KMS-11 (cell line): ENCODE measurements at regions not wholly inside any gene's neighbourhood (a gene's known extent, or its start where the extent isn't known, plus 50 kb on each side); places are given as distances from the start of the nearest gene placed in this dataset.

Experiments used
- H2AFZ ChIP-seq: fragments of 200-600 bp; sonication (generic); 2 replicates; pipeline ENCODE4 v1.6.1; 2016; ENCODE audit warnings: antibody characterized with exemption, mixed run types, low read depth
- H3K27ac ChIP-seq: fragments of 200-600 bp; sonication (generic); 2 replicates; pipeline ENCODE4 v1.6.1; 2016; ENCODE audit warnings: mild to moderate bottlenecking, mixed run types
- H3K27me3 ChIP-seq: fragments of 200-600 bp; sonication (generic); 2 replicates; pipeline ENCODE4 v1.6.1; 2017; ENCODE audit warnings: mild to moderate bottlenecking, low read depth, mixed run types, moderate library complexity; ENCODE audit not compliant: insufficient read depth
- H3K36me3 ChIP-seq: fragments of 200-600 bp; sonication (generic); 2 replicates; pipeline ENCODE4 v1.6.1; 2017; ENCODE audit warnings: mild to moderate bottlenecking, mixed run types; ENCODE audit not compliant: insufficient read depth
- H3K4me1 ChIP-seq: fragments of 200-600 bp; sonication (generic); 2 replicates; pipeline ENCODE4 v1.6.1; 2016; ENCODE audit warnings: mild to moderate bottlenecking, low read depth, mixed run types; ENCODE audit not compliant: poor library complexity, severe bottlenecking
- H3K4me2 ChIP-seq: fragments of 200-600 bp; sonication (generic); 2 replicates; pipeline ENCODE4 v1.7.0; 2016; ENCODE audit warnings: mild to moderate bottlenecking, mixed run types
- H3K4me3 ChIP-seq: fragments of 200-600 bp; sonication (generic); IDR thresholded peaks from 2 replicates; pipeline ENCODE4 v1.6.1; 2017; ENCODE audit warnings: low read depth, low read length, mixed read lengths; ENCODE audit not compliant: insufficient read depth
- H3K79me2 ChIP-seq: fragments of 200-600 bp; sonication (generic); 2 replicates; pipeline ENCODE4 v1.6.1; 2016; ENCODE audit warnings: low read depth, mixed run types; ENCODE audit not compliant: insufficient read depth
- H3K9ac ChIP-seq: fragments of 200-600 bp; sonication (generic); 2 replicates; pipeline ENCODE4 v1.6.1; 2016; ENCODE audit warnings: mild to moderate bottlenecking, mixed run types
- H4K20me1 ChIP-seq: fragments of 200-600 bp; sonication (generic); 2 replicates; pipeline ENCODE4 v1.6.1; 2016; ENCODE audit warnings: mild to moderate bottlenecking, mixed run types; ENCODE audit not compliant: insufficient read depth
- TF ChIP-seq, protein P1 (sequence below): fragments of 200-600 bp; sonication (generic); conservative IDR thresholded peaks from 2 replicates; pipeline ENCODE4 v1.6.1; 2017; ENCODE audit warnings: low read depth, mild to moderate bottlenecking, antibody characterized with exemption, low read length, moderate library complexity, mixed read lengths

DNA sequence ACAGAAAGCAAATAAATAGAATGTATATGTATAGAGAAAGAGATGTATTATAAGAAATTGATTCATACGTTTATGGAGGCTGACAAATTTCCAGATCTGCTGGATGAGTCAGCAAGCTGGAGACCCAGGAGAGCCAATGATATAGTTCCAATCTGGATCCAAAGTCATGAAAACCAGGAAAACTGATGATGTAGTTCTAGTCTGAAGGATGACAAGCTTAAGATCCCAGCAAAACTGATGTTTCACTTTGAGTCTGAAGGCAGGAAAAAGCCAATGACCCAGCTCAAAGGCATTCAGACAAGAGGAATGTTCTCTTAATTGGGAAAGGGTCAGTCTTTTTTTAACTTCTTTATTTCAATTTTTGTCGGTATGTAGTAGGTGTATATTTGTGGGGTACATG, 102.6 kb downstream of the LHFPL1 start:
- Histone ChIP-seq H3K79me2 (no peaks in the 10 kb centered on the region), H3K36me3 (no peaks in the 10 kb centered on the region), H3K9ac (no peak overlapping the region), H4K20me1 (no peaks in the 10 kb centered on the region), H3K4me3 (no peak overlapping the region), H3K27ac (no peak overlapping the region), H2AFZ (no peak overlapping the region), H3K4me1 (no peaks in the 10 kb centered on the region), H3K27me3 (no peaks in the 10 kb centered on the region), H3K4me2 (no peak overlapping the region)
- TF ChIP-seq, protein P1, sequence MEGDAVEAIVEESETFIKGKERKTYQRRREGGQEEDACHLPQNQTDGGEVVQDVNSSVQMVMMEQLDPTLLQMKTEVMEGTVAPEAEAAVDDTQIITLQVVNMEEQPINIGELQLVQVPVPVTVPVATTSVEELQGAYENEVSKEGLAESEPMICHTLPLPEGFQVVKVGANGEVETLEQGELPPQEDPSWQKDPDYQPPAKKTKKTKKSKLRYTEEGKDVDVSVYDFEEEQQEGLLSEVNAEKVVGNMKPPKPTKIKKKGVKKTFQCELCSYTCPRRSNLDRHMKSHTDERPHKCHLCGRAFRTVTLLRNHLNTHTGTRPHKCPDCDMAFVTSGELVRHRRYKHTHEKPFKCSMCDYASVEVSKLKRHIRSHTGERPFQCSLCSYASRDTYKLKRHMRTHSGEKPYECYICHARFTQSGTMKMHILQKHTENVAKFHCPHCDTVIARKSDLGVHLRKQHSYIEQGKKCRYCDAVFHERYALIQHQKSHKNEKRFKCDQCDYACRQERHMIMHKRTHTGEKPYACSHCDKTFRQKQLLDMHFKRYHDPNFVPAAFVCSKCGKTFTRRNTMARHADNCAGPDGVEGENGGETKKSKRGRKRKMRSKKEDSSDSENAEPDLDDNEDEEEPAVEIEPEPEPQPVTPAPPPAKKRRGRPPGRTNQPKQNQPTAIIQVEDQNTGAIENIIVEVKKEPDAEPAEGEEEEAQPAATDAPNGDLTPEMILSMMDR: no peak

DNA sequence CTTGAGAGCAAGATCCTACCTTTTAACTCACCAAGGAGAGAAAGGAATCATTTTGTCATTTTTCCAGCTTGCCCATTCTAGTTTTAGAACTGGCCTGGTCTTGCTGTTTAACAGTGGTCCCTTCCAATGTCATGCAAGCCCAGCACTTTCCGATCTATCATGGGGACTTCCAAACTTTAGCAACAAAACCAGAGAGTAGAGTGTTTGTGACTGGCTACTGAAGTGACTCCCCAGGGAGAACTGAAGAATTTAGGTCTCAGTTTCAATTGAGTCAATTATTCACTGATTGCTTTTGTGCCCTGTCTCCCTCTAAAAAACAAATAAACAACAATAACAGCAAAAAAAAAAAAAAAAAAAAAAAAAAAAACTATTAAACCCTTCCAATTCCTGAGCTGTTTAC, 108.3 kb downstream of the LHFPL1 start:
- Histone ChIP-seq H3K27me3 (no peaks in the 10 kb centered on the region), H3K79me2 (no peaks in the 10 kb centered on the region), H3K4me1 (no peaks in the 10 kb centered on the region), H3K4me2 (no peak overlapping the region), H3K27ac (no peak overlapping the region), H3K4me3 (no peak overlapping the region), H3K36me3 (no peaks in the 10 kb centered on the region), H4K20me1 (no peaks in the 10 kb centered on the region), H2AFZ (no peak overlapping the region), H3K9ac (no peak overlapping the region)
- TF ChIP-seq, protein P1: no peak

DNA sequence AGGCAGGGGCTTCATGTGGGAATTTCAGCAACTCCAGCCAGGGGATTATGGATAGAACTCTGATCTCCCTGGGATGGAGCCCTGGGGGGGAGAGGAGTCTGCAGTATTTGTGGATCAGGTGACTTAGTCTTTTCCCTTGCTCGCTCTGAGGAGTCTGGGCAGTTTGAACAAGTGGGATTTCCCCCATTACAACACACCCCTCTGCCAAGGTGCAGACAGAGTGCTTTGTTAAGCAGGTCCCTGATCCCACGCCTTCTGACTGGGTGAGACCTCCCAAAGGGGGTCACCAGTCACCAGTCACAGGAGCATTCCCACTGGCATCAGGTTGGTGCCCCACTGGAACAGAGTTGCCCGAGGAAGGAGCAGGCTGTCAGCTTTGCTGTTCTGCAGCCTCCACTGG, 123.9 kb downstream of the LHFPL1 start:
- no peak overlapping the region for H3K4me3 ChIP-seq
- no peaks in the 10 kb centered on the region for H3K36me3 ChIP-seq
- no peaks in the 10 kb centered on the region for H3K4me1 ChIP-seq
- no peaks in the 10 kb centered on the region for H4K20me1 ChIP-seq
- no peak overlapping the region for H2AFZ ChIP-seq
- H3K9ac ChIP-seq: no peak overlapping the region
- no peaks in the 10 kb centered on the region for H3K79me2 ChIP-seq
- TF ChIP-seq, protein P1: no peak
- H3K27ac ChIP-seq: no peak overlapping the region
- H3K4me2 ChIP-seq: no peak overlapping the region
- no peaks in the 10 kb centered on the region for H3K27me3 ChIP-seq

DNA sequence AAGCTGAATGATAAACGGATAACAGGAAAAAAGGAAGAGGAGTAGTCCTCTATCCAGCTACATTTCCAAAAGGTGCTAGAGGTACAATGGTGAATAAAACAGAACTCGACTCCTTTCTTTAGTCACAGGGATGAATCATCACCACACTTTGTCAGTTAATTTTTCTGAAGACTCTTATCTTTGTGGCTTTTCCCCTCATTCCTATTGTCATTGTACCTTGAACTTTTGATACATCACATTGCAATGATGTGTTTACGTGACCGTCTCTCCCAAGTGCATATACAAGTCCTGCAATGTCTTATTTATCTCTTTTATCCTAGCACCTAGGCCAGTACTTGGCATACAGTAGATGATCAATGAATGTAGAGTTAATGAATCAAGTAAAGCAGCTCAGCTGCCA, 134.7 kb downstream of the LHFPL1 start:
- Histone ChIP-seq H3K9ac (no peak overlapping the region), H2AFZ (no peak overlapping the region), H3K79me2 (no peaks in the 10 kb centered on the region), H4K20me1 (no peaks in the 10 kb centered on the region), H3K4me1 (no peaks in the 10 kb centered on the region), H3K27ac (no peak overlapping the region), H3K27me3 (no peaks in the 10 kb centered on the region), H3K4me3 (no peak overlapping the region), H3K4me2 (no peak overlapping the region), H3K36me3 (no peaks in the 10 kb centered on the region)
- TF ChIP-seq, protein P1: no peak

DNA sequence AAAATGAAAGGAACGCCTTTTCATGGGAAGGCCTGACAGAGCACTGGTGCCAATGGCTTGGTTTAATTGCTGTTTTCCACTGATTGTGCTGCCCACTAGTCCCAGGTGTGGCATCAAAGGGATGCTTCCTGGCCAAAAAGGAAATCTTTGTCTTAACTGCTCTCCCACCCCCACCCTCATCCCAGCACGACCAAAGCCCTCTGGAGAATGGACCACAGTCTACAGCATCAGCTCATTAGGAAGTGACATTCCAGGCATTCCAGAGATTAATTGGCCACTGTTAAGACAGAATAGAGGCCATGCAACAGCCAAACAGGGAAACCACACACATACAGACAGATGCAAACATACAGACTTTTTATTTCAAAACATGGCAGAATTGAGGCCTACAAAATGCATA, 143.2 kb downstream of the LHFPL1 start:
- Histone ChIP-seq H2AFZ (no peak overlapping the region), H3K27ac (no peak overlapping the region), H4K20me1 (no peaks in the 10 kb centered on the region), H3K4me3 (no peak overlapping the region), H3K36me3 (no peaks in the 10 kb centered on the region), H3K9ac (no peak overlapping the region), H3K4me2 (no peak overlapping the region), H3K4me1 (no peaks in the 10 kb centered on the region), H3K79me2 (no peaks in the 10 kb centered on the region), H3K27me3 (no peaks in the 10 kb centered on the region)
- TF ChIP-seq, protein P1: no peak
